IPS-15b (cell line): ENCODE measurements at regions not wholly inside any gene's neighbourhood (a gene's known extent, or its start where the extent isn't known, plus 50 kb on each side); places are given as distances from the start of the nearest gene placed in this dataset.

Experiments
- H3K27me3 ChIP-seq: one replicate; pipeline ENCODE4 v1.6.1; 2013; ENCODE audit warnings: low read length; ENCODE audit not compliant: control insufficient read depth, insufficient read depth
- H3K36me3 ChIP-seq: one replicate; pipeline ENCODE4 v1.6.1; 2013; ENCODE audit warnings: low read length; ENCODE audit not compliant: control insufficient read depth, insufficient read depth
- H3K4me1 ChIP-seq: one replicate; pipeline ENCODE4 v1.6.1; 2013; ENCODE audit warnings: mild to moderate bottlenecking, low read length; ENCODE audit not compliant: control insufficient read depth, insufficient read depth
- H3K4me3 ChIP-seq: one replicate; pipeline ENCODE4 v1.5.1; 2013; ENCODE audit warnings: low read depth, low read length
- H3K9ac ChIP-seq: one replicate; pipeline ENCODE4 v1.6.1; 2013; ENCODE audit warnings: low read depth, mild to moderate bottlenecking, low read length
- H3K9me3 ChIP-seq: one replicate; pipeline ENCODE4 v1.6.1; 2013; ENCODE audit warnings: mild to moderate bottlenecking, low read length; ENCODE audit not compliant: control insufficient read depth, insufficient read depth

DNA sequence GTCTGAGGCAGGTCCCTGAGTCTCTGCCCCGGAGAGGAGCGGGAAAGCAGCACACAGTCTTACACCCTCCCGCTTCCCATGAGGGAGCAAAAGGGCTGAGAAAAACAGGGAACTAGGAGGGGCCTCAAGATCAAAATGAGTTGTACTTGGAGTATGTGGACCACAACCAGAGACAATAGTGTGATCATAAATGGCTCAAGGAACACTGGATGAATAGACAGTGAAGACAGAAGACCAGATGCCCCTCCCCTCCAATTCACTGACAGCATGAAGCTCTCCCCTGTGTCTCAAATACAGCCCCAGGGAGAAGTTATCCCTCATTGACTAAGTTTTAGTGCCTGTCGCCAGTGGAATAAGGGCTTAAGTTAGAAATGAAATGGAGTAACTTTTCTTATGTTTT, 191.0 kb downstream of the TFAP2A start:
- Histone ChIP-seq H3K4me1 (no peaks in the 10 kb centered on the region), H3K36me3 (no peaks in the 10 kb centered on the region), H3K27me3 (no peaks in the 10 kb centered on the region), H3K9me3 (no peaks in the 10 kb centered on the region), H3K4me3 (no peak overlapping the region), H3K9ac (no peak overlapping the region)

DNA sequence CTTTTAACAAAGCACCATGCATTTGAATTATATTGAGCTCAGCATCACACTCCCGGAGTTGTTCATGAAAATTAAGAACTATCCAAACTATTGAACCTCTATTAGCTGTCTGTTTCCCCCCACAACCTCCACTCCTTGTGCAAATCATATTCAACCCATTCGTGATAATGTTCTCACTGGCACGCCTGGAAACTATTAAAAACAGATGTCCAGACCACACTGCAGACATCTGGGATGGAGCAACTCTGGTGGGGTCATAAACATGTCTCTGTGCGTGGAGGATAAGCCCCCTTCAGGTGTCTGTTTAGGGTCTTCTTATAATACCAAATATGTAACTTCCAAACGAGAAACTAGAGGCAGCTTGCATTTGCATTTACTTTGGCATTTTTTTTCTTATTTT, 193.7 kb downstream of the TFAP2A start:
- H3K9ac ChIP-seq = no peak overlapping the region
- H3K9me3 ChIP-seq = no peaks in the 10 kb centered on the region
- H3K27me3 ChIP-seq = no peaks in the 10 kb centered on the region
- no peak overlapping the region for H3K4me3 ChIP-seq
- H3K4me1 ChIP-seq = no peaks in the 10 kb centered on the region
- H3K36me3 ChIP-seq = no peaks in the 10 kb centered on the region

DNA sequence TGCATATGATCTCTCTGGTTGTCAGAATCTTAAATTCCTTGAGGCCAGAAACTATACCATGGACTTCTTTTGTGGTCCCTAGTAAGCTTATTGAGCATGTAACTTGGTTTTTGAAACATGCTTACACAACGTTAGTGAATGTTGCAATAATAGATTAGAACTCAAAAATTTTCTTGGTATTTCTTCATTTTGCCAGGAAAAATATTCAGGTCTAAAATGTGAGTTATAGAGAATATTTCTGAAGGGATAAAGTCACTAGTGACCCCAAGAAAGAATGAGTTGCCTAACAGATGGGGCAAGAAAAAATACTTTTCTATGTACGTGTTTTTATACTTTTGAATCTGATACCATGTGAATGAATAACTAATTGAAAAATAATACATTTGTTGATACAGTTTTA, 195.4 kb downstream of the TFAP2A start:
- H3K4me1 ChIP-seq = no peaks in the 10 kb centered on the region
- no peak overlapping the region for H3K9ac ChIP-seq
- H3K4me3 ChIP-seq = no peak overlapping the region
- no peaks in the 10 kb centered on the region for H3K27me3 ChIP-seq
- H3K36me3 ChIP-seq = no peaks in the 10 kb centered on the region
- no peaks in the 10 kb centered on the region for H3K9me3 ChIP-seq

DNA sequence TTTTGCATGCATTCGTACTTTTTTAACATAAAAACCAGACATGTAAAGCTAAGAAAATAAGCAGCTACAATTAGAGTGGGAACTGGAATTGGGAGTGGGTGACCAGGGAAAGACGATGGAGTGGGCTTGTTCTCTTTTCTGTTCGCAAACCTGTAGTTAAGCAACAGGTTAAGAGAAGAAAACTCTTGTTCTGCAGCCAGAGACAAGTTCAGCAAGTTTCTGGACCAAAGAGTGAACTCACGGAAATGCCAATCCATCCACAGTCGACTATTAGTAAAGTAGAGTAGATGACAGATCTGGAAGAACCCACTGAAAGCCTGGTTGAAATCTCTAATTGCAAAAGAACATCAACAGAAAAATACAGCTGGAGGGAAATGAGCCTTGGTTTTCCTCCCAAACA, 197.8 kb downstream of the TFAP2A start:
- no peak overlapping the region for H3K4me3 ChIP-seq
- no peaks in the 10 kb centered on the region for H3K36me3 ChIP-seq
- no peak overlapping the region for H3K9ac ChIP-seq
- H3K9me3 ChIP-seq = no peaks in the 10 kb centered on the region
- no peaks in the 10 kb centered on the region for H3K27me3 ChIP-seq
- H3K4me1 ChIP-seq = no peaks in the 10 kb centered on the region

DNA sequence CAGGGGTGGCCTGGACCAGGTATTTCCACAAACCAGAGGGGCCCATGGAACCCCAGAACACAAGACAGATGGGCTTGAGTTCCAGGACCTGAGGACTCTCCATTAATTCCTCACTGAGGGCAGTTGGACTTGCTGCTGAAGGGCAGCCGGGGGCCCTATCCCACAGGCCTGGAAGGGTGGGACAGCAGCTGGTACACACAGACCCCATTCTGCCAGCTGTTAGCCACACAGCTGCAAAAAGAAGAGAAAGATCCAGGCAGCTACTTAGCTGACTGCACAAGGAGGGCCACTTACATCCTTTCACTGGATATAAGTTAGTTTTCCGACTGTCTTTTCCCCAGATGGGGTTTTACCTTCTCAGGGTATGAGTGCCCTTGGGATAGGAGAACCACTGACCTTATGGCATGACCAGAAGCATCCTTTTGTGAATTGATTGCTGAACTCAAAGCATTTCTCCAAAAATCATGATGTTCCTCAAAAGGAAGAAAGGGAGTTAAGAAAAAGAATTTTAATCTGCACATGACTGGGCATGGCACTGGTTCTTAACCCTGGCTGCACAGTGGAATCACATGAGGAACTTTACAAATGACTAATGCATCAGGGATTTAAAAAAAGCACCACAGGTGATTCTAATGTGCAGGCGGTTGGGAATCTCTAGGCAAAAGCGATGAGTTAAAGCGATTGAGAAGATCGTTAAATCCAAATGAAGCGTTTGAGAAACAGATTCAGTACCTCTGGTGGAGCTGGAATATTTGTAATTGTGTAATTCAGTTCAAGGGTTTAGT, 199.4 kb downstream of the TFAP2A start:
- Histone ChIP-seq H3K9ac (no peak overlapping the region), H3K36me3 (no peaks in the 10 kb centered on the region), H3K9me3 (no peaks in the 10 kb centered on the region), H3K27me3 (no peaks in the 10 kb centered on the region), H3K4me1 (no peaks in the 10 kb centered on the region), H3K4me3 (no peak overlapping the region)

DNA sequence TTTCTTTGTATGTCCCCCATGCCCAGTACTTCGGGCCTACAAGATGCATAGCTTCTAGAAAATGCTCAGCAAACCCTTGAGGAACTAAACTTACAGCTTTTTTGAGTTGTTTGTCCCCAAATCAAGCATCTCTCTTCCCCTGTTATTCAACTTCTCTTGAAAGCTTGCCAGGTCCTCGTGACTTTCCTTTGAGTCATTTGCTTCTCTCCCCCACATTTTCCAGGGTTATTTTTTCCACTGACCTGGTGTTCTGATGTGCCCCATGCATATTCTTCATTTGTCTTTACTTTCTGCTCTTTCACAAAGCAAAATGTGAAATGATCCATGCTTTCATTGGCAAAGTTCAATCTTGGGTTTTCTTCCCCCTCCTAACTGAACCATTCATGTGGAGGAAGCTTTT, 204.8 kb downstream of the TFAP2A start:
- Histone ChIP-seq H3K36me3 (no peaks in the 10 kb centered on the region), H3K4me1 (no peaks in the 10 kb centered on the region), H3K9me3 (no peaks in the 10 kb centered on the region), H3K9ac (no peak overlapping the region), H3K27me3 (no peaks in the 10 kb centered on the region), H3K4me3 (no peak overlapping the region)

DNA sequence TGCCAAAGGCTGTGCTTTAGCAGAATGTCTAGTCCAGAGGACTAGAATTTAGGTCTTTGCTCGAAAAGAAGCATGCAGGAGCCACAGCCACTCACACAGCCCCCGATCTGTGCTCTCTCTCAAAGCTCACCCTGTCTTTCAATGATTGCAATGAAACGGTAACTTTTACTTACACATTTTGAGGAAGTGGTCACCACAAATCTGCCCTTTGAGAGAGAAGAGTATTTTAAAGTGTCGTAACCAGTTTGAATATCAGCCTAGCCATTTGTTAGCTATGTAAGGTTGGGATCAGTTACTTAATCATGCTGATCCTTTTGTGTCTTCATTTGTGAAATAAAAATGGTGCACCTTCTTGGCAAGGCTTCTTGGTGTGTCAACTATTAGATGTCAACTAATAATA, 209.0 kb downstream of the TFAP2A start:
- Histone ChIP-seq H3K9ac (no peak overlapping the region), H3K36me3 (no peaks in the 10 kb centered on the region), H3K27me3 (no peaks in the 10 kb centered on the region), H3K4me1 (no peaks in the 10 kb centered on the region), H3K4me3 (no peak overlapping the region), H3K9me3 (no peaks in the 10 kb centered on the region)

DNA sequence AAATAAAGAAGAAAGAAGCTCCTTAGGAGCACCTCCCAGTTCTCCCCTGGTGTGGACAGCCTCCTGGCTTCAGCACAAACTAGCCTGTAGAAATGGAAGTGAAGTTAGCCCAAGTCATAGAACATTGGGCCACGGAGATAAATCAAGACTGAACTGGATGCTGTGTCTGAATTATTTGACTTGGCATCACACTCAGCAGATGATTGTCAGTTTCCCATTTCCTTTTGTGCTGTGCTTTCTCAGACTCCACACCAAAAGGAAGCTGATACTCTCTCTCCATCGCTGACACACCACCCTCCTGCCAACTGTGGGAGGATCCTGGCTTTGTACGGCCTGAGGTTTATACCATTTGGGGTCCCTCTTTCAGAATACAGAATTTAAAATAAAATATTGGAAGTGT, 209.8 kb downstream of the TFAP2A start:
- Histone ChIP-seq H3K27me3 (no peaks in the 10 kb centered on the region), H3K4me3 (no peak overlapping the region), H3K4me1 (no peaks in the 10 kb centered on the region), H3K36me3 (no peaks in the 10 kb centered on the region), H3K9me3 (no peaks in the 10 kb centered on the region), H3K9ac (no peak overlapping the region)

DNA sequence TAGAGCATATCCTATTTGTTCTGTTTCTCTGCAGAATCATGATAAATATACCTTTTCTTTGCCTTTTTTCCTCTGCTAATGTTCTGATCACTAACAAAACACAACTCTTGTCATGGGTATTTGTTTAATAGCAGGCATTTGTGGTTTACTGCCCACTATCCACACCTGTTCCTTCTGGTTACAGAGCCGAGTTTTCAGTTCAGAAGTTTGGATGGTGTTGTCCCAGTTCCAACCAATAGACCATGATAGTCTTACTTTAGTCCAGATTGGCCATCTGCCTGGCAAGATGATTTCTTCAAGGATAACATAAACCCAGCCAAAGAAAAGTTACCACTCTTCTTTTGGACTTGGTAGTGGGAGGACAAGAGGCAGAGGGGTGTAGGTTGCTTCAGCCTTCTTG, 211.2 kb downstream of the TFAP2A start:
- Histone ChIP-seq H3K9me3 (no peaks in the 10 kb centered on the region), H3K9ac (no peak overlapping the region), H3K4me3 (no peak overlapping the region), H3K4me1 (no peaks in the 10 kb centered on the region), H3K27me3 (no peaks in the 10 kb centered on the region), H3K36me3 (no peaks in the 10 kb centered on the region)

DNA sequence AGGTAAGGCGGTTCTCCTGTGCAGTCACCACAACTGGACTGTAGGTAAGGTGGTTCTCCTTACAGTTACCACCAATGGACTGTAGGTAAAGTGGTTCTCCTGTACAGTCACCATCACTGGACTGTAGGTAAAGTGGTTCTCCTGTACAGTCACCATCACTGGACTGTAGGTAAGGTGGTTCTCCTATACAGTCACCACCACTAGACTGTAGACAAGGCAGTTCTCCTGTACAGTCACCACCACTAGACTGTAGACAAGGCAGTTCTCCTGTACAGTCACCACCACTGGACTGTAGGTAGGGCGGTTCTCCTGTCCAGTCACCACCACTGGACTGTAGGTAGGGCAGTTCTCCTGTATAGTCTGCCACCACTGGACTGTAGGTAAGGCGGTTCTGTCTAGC, 212.3 kb downstream of the TFAP2A start:
- H3K9me3 ChIP-seq = no peaks in the 10 kb centered on the region
- no peak overlapping the region for H3K4me3 ChIP-seq
- no peaks in the 10 kb centered on the region for H3K27me3 ChIP-seq
- no peaks in the 10 kb centered on the region for H3K4me1 ChIP-seq
- no peaks in the 10 kb centered on the region for H3K36me3 ChIP-seq
- no peak overlapping the region for H3K9ac ChIP-seq

DNA sequence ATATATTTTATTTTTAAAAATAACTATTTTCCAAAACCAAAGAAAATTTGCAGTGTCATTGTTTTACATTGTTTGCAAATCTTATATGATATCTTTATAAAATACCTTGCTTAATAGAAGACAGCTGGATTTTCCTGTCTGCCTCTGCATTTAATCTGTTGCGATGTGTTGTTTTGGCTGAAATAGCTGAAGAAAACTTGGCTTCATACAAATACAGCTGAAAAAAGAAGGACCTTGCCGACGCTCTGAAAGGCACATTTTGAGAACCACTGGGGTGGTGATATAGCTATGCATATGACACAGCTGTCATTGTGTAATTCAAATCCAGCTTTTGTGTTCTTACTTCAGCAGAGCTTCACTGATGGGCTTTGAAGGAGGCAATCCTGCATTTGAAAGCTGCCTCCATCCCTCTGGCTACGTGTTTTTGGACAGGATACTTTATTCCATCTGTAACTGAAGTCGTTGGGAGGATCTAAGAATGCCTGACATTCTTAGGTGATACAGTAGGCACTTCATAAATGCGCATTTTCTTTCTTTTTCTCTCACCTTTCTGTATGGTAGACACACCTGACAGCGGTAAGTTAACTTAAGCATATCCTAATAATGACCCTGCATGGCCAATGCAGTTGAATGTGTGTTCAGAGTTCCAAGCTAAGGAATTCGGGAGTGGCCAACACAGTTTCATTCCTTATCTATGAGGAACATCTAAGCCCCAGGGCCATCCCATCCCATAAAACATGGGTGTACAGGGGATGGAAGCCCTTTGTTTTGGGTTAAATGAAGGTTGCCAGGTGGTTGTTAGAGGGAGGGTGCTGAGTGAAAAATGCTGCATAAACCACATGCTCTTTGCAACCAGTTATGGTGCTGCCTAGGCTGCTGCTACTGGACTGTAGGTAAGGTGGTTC, 213.0 kb downstream of the TFAP2A start:
- Histone ChIP-seq H3K4me1 (no peaks in the 10 kb centered on the region), H3K36me3 (no peaks in the 10 kb centered on the region), H3K9ac (no peak overlapping the region), H3K4me3 (no peak overlapping the region), H3K27me3 (no peaks in the 10 kb centered on the region), H3K9me3 (no peaks in the 10 kb centered on the region)

DNA sequence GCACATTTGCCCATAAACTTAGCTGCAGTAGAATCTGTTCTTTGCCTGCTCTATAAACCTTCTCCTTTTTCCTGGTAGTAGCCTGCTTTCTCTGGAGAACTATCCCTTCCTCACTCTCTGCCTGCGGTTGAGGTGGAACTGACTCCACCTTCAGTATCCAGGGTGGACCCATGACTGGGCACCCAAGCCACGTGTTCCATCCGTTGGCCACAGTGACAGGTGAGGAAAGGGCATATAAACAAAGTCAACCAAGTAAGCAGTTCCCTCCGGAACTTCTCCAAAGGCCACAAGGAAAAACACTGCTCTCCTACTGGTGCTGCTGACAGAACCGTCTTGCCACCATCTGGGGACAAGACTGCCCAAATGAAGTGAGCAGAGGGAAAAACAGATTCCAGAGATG, 218.8 kb downstream of the TFAP2A start:
- H3K27me3 ChIP-seq = no peaks in the 10 kb centered on the region
- H3K4me3 ChIP-seq = no peak overlapping the region
- H3K4me1 ChIP-seq = no peaks in the 10 kb centered on the region
- no peaks in the 10 kb centered on the region for H3K36me3 ChIP-seq
- no peak overlapping the region for H3K9ac ChIP-seq
- H3K9me3 ChIP-seq = no peaks in the 10 kb centered on the region
